ENCODE measurements at regions not wholly inside any gene's neighbourhood (a gene's known extent, or its start where the extent isn't known, plus 50 kb on each side); places are given as distances from the start of the nearest gene placed in this dataset.

DNA sequence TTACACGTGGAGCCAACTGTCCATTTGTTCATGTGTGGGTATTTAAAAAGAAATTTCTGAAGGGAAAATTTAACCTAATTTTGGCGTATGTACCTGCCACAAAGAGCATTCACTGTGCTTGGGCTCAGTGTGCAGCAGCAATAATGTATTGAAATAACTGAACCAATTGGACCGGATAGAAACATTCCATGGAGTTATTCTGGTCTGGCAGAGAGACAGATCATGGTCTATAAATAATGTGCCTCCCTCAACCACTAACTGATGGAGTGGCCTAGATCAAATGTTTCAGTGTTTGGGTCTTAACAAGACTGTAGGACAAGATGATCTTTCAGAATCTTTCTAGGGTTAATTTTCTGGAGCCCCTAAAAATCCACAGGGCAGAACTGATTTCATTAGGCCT, 469.7 kb downstream of the PRELID2 start:
- Histone ChIP-seq H3K27me3 (no peaks in the 10 kb centered on the region), H3K36me3 (no peaks in the 10 kb centered on the region), H3K4me1 (no peaks in the 10 kb centered on the region), H3K4me3 (no peak overlapping the region), H3K9me3 (peaks cover 0 to 12% of the 10 kb centered on the region in 2 donors), H3K27ac (no peak overlapping the region)
- ATAC-seq (no peak), DNase-seq (no peak)
- TF ChIP-seq, protein P1, sequence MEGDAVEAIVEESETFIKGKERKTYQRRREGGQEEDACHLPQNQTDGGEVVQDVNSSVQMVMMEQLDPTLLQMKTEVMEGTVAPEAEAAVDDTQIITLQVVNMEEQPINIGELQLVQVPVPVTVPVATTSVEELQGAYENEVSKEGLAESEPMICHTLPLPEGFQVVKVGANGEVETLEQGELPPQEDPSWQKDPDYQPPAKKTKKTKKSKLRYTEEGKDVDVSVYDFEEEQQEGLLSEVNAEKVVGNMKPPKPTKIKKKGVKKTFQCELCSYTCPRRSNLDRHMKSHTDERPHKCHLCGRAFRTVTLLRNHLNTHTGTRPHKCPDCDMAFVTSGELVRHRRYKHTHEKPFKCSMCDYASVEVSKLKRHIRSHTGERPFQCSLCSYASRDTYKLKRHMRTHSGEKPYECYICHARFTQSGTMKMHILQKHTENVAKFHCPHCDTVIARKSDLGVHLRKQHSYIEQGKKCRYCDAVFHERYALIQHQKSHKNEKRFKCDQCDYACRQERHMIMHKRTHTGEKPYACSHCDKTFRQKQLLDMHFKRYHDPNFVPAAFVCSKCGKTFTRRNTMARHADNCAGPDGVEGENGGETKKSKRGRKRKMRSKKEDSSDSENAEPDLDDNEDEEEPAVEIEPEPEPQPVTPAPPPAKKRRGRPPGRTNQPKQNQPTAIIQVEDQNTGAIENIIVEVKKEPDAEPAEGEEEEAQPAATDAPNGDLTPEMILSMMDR (IDR thresholded peaks at IDR 0.05), result no peak
- intact Hi-C loops (cut with DNase I), result no loop called here

DNA sequence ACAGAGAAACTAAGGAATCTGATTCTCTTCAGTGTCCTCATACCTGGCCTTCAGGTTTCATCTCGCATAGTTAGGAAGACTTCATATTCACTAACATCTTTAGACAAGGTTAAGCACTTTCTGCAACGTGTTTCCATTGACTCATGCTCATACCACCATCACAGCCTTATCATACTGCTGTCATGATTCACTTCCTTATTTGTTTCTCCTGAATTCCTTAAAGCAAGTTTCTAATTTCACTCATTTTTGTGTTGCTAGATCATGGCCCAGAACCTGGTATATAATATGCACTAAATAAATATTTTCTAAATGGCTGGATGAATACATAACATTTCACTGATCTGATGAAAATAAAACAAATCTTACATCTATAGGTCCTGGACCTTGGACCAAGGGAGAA, 472.9 kb downstream of the PRELID2 start:
- TF ChIP-seq, protein P1 (IDR thresholded peaks at IDR 0.05), result no peak
- Histone ChIP-seq H3K36me3 (no peaks in the 10 kb centered on the region), H3K9me3 (peaks cover 0 to 14% of the 10 kb centered on the region in 2 donors), H3K27me3 (no peaks in the 10 kb centered on the region), H3K4me1 (no peaks in the 10 kb centered on the region), H3K27ac (no peak overlapping the region), H3K4me3 (no peak overlapping the region)
- intact Hi-C loops (cut with DNase I), result no loop called here
- no peak for DNase-seq
- no peak for ATAC-seq

DNA sequence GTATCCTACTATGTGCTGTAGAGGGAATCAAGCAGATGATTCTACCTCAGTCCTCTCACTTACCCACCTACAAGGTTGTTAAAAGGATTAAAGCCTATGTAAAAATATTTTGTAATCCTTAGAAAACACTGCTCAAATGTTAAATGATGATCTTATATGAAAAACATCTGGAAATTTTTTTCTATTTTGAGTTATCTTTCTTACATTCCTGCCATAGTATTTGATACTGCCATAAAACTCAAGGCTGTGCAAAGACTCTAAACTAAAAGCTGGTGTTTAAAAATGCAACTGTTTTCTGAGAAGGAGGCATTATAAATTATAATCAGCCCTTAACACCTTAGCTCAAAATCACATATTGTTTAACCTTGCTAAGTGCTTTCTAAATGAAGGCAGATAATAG, 474.2 kb downstream of the PRELID2 start:
- no peak for DNase-seq
- Histone ChIP-seq H3K27ac (no peak overlapping the region), H3K9me3 (peaks cover 0 to 22% of the 10 kb centered on the region in 2 donors), H3K4me1 (no peaks in the 10 kb centered on the region), H3K4me3 (no peak overlapping the region), H3K27me3 (no peaks in the 10 kb centered on the region), H3K36me3 (no peaks in the 10 kb centered on the region)
- intact Hi-C loops (cut with DNase I), result no loop called here
- no peak for ATAC-seq
- TF ChIP-seq, protein P1 (IDR thresholded peaks at IDR 0.05), result no peak

DNA sequence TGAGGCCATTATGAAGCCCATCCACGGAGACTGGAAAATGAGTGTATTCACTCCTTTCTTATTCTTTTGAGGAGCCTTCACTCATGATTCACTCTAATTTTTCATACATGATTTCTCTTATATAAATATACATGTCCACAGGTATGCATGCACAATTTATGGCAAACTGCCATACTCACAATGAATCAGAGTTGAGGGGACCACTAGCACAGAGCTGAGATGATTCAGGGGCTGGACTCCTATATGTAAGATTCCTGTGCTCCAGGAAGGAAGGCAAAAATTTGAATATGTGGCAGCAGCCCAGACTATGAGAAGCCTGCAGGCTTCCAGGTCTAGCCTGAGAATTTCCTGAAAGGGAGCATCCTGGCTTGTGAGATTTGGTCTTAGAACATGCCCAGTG, 484.6 kb downstream of the PRELID2 start:
- H3K27me3 ChIP-seq, result no peaks in the 10 kb centered on the region
- H3K4me3 ChIP-seq, result no peak overlapping the region
- intact Hi-C loops (cut with DNase I), result no loop called here
- no peak overlapping the region for H3K27ac ChIP-seq
- DNase-seq (no peak), ATAC-seq (no peak)
- TF ChIP-seq, protein P1 (IDR thresholded peaks at IDR 0.05), result no peak
- peaks cover 0 to 8% of the 10 kb centered on the region in 2 donors for H3K9me3 ChIP-seq
- H3K36me3 ChIP-seq, result no peaks in the 10 kb centered on the region
- no peaks in the 10 kb centered on the region for H3K4me1 ChIP-seq

DNA sequence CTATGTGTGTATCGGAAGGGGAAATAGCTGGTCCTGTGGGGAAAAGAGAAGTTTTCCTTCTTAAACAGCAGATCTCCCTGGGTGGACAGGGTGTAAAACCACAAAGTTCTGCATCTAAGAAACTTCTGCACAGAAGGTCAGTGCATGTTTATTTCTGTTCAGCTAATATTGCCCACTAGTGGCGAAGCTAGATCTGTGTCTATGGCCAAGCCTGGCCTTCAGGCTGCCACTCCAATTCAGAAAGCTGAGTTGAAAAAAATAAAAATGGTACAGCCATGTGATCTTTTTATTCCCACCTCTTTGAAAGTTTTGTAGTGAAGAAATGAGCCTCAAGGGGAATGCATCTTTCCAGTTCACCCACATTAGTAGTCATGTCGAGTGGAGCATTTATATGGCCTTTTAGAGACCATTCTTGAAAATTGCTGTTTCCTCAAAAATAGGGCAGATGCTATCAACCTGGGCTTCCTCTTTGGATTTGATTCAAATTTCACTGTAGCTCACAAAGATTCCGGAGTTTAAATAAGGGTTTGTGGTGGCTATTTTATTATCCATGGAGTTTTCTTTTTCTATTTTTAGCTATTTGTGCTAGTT, 488.0 kb downstream of the PRELID2 start:
- ATAC-seq, result peak; percentile 39

More for the DNA sequence above, 488.0 kb downstream of the PRELID2 start:
- H3K9me3 ChIP-seq, result peaks cover 0 to 4% of the 10 kb centered on the region in 2 donors
- TF ChIP-seq, protein P1 (IDR thresholded peaks at IDR 0.05), result peak in 1 of 2 donors; percentile 22
- H3K27me3 ChIP-seq, result no peaks in the 10 kb centered on the region
- no peak overlapping the region for H3K27ac ChIP-seq
- H3K4me1 ChIP-seq, result no peaks in the 10 kb centered on the region
- H3K4me3 ChIP-seq, result no peak overlapping the region
- intact Hi-C loops (cut with DNase I), result no loop called here
- no peaks in the 10 kb centered on the region for H3K36me3 ChIP-seq
- peak in 2 of 4 donors; percentile 30 to 42 for DNase-seq

All from left lung (tissue), 4 donors.